IPS-20b (cell line): ENCODE measurements at regions not wholly inside any gene's neighbourhood (a gene's known extent, or its start where the extent isn't known, plus 50 kb on each side); places are given as distances from the start of the nearest gene placed in this dataset.
"Not testable (repeated sequence)": the region's sequence is repeated elsewhere in the genome, so short reads cannot be mapped to it uniquely, and the experiment has no call there.

Experiments
- H3K27ac ChIP-seq: one replicate; pipeline ENCODE4 v1.5.1; 2013; ENCODE audit warnings: low read length
- H3K27me3 ChIP-seq: 2 replicates; pipeline ENCODE4 v1.6.1; 2013; ENCODE audit warnings: mild to moderate bottlenecking, low read length, inconsistent platforms; ENCODE audit not compliant: insufficient read depth
- H3K36me3 ChIP-seq: 2 replicates; pipeline ENCODE4 v1.6.1; 2013; ENCODE audit warnings: low read depth, mild to moderate bottlenecking, inconsistent platforms, low read length, moderate library complexity; ENCODE audit not compliant: insufficient read depth
- H3K4me1 ChIP-seq: 2 replicates; pipeline ENCODE4 v1.6.1; 2013; ENCODE audit warnings: mild to moderate bottlenecking, control low read depth, inconsistent platforms, low read length, moderate library complexity; ENCODE audit not compliant: insufficient read depth
- H3K4me3 ChIP-seq: 2 replicates; pipeline ENCODE4 v1.5.1; 2013; ENCODE audit warnings: mild to moderate bottlenecking, low read length, inconsistent platforms
- H3K9ac ChIP-seq: 2 replicates; pipeline ENCODE4 v1.6.1; 2013; ENCODE audit warnings: low read depth, mild to moderate bottlenecking, inconsistent platforms, low read length, moderate library complexity
- H3K9me3 ChIP-seq: 2 replicates; pipeline ENCODE4 v1.6.1; 2013; ENCODE audit warnings: mild to moderate bottlenecking, low read depth, low read length, inconsistent platforms; ENCODE audit not compliant: insufficient read depth

- Histone ChIP-seq H3K4me3 (no peak overlapping the region), H3K9me3 (no peaks in the 10 kb centered on the region), H3K36me3 (no peaks in the 10 kb centered on the region)
Measured at GRCh38 chr12:87599459-87599858, 429.7 kb downstream of the C12orf50 start.

DNA sequence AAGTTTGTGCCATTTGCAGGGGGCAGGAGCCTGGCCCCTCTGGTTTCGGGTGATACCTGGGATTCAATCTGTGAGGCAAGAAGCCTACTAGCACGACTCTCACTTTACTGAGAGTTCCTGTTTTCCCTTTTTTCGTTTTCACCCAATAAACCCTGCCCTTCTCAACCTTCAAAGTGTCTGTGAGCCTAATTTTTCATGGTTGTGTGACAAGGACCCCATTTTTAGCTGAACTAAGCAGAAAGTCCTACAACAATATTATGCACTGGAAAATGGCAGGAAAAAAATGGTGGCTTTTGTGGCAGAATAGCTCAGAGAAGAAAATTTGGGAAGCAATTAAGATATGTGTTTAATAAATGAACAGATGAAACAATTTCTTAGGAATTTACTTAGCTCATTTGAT, 432.1 kb downstream of the C12orf50 start:
- Histone ChIP-seq H3K9ac (no peak overlapping the region), H3K4me3 (no peak overlapping the region), H3K36me3 (no peaks in the 10 kb centered on the region)

More at GRCh38 chr12:87599459-87599858, 429.7 kb downstream of the C12orf50 start:
- Histone ChIP-seq H3K4me1 (no peaks in the 10 kb centered on the region), H3K27ac (no peak overlapping the region), H3K27me3 (no peaks in the 10 kb centered on the region), H3K9ac (no peak overlapping the region)

GRCh38 chr12:87596636-87597035, 432.6 kb downstream of the C12orf50 start:
- H3K9ac ChIP-seq = no peak overlapping the region
- H3K27ac ChIP-seq = no peak overlapping the region
- no peaks in the 10 kb centered on the region for H3K27me3 ChIP-seq
- no peaks in the 10 kb centered on the region for H3K9me3 ChIP-seq
- no peaks in the 10 kb centered on the region for H3K4me1 ChIP-seq
- no peaks in the 10 kb centered on the region for H3K36me3 ChIP-seq
- no peak overlapping the region for H3K4me3 ChIP-seq

More for the DNA sequence above, 432.1 kb downstream of the C12orf50 start:
- Histone ChIP-seq H3K27me3 (no peaks in the 10 kb centered on the region), H3K9me3 (no peaks in the 10 kb centered on the region), H3K4me1 (no peaks in the 10 kb centered on the region), H3K27ac (no peak overlapping the region)

- no peaks in the 10 kb centered on the region for H3K9me3 ChIP-seq
- H3K9ac ChIP-seq = no peak overlapping the region
- H3K27me3 ChIP-seq = no peaks in the 10 kb centered on the region
- H3K4me3 ChIP-seq = no peak overlapping the region
- no peaks in the 10 kb centered on the region for H3K36me3 ChIP-seq
- H3K4me1 ChIP-seq = no peaks in the 10 kb centered on the region
- H3K27ac ChIP-seq = no peak overlapping the region
Measured at GRCh38 chr12:87596134-87596533, 433.1 kb downstream of the C12orf50 start.

GRCh38 chr12:87585882-87586557, 443.2 kb downstream of the C12orf50 start:
- Histone ChIP-seq H3K4me3 (no peak overlapping the region), H3K27me3 (no peaks in the 10 kb centered on the region), H3K9me3 (no peaks in the 10 kb centered on the region), H3K4me1 (no peaks in the 10 kb centered on the region), H3K9ac (no peak overlapping the region), H3K27ac (no peak overlapping the region), H3K36me3 (no peaks in the 10 kb centered on the region)

GRCh38 chr12:87579091-87579490, 450.1 kb downstream of the C12orf50 start:
- not testable (repeated sequence) for H3K9ac ChIP-seq, H3K36me3 ChIP-seq

DNA sequence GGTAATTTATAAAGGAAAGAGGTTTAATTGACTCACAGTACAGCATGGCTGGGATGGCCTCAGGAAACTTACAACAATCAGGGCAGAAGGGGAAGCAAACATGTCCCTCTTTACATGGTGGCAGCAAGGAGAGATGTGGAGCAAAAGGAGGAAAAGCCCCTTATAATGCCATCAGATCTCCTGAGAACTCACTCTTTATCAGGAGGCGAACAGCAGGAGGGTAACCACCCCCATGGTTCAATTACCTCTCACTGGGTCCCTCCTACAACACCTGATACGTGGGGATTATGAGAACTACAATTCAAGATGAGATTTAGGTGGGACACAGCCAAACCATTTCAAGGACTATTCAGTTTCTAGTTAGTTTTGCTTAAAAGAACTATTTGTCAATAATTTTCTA, 453.3 kb downstream of the C12orf50 start:
- Histone ChIP-seq H3K9me3 (no peaks in the 10 kb centered on the region), H3K27ac (no peak overlapping the region), H3K9ac (no peak overlapping the region), H3K4me1 (no peaks in the 10 kb centered on the region), H3K4me3 (no peak overlapping the region), H3K27me3 (no peaks in the 10 kb centered on the region), H3K36me3 (no peaks in the 10 kb centered on the region)

More at GRCh38 chr12:87579091-87579490, 450.1 kb downstream of the C12orf50 start:
- H3K4me1 ChIP-seq, H3K4me3 ChIP-seq, H3K27me3 ChIP-seq, H3K9me3 ChIP-seq, H3K27ac ChIP-seq: not testable (repeated sequence)

DNA sequence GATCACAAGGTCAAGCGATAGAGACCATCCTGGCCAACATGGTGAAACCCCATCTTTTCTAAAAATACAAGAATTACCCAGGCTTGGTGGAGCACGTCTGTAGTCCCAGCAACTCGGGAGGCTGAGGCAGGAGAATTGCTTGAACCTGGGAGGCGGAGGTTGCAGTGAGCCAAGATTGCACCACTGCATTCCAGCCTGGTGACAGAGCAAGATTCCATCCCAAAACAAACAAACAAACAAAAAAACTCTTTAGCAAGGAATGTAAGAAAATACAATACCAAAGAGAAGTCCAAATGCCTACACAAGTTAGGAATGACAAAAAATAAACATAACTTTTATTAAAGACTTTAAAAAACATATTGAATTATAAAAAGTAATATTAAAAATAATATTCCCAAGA, 462.3 kb downstream of the C12orf50 start:
- not testable (repeated sequence) for H3K27ac ChIP-seq, H3K4me3 ChIP-seq, H3K4me1 ChIP-seq, H3K9me3 ChIP-seq, H3K36me3 ChIP-seq, H3K9ac ChIP-seq, H3K27me3 ChIP-seq

- no peaks in the 10 kb centered on the region for H3K9me3 ChIP-seq
- H3K27me3 ChIP-seq = no peaks in the 10 kb centered on the region
- no peak overlapping the region for H3K4me3 ChIP-seq
- H3K9ac ChIP-seq = no peak overlapping the region
- H3K27ac ChIP-seq = no peak overlapping the region
- no peaks in the 10 kb centered on the region for H3K36me3 ChIP-seq
- H3K4me1 ChIP-seq = no peaks in the 10 kb centered on the region
Measured at GRCh38 chr12:87556985-87557384, 472.2 kb downstream of the C12orf50 start.

GRCh38 chr12:87531213-87531612, 498.0 kb downstream of the C12orf50 start:
- H3K9ac ChIP-seq, H3K36me3 ChIP-seq, H3K9me3 ChIP-seq, H3K4me1 ChIP-seq, H3K27me3 ChIP-seq, H3K27ac ChIP-seq, H3K4me3 ChIP-seq: not testable (repeated sequence)

- Histone ChIP-seq H3K27me3 (no peaks in the 10 kb centered on the region), H3K4me1 (no peaks in the 10 kb centered on the region), H3K4me3 (no peak overlapping the region), H3K27ac (no peak overlapping the region), H3K36me3 (no peaks in the 10 kb centered on the region), H3K9ac (no peak overlapping the region), H3K9me3 (no peaks in the 10 kb centered on the region)
Measured at GRCh38 chr12:87529413-87529812, 499.8 kb downstream of the C12orf50 start.

DNA sequence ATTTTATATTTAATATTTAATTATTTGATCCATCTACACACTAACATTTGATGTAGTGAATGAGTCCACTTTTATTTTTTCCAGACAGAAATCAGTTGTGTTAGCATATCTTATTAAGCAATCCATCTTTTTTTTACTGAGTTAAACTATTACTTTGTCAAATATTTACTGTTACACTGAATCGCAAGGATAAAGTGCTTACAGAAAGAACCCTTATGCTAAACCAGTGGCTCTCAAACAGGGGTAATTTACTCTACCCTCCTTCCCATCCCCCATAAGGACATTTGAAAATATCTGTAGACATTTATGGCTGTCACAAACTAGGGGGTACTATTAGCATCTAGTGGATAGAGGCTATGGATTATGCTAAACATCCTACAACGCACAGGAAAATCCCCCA, 508.2 kb downstream of the C12orf50 start:
- no peak overlapping the region for H3K4me3 ChIP-seq
- H3K36me3 ChIP-seq = no peaks in the 10 kb centered on the region
- H3K9me3 ChIP-seq = no peaks in the 10 kb centered on the region
- no peak overlapping the region for H3K9ac ChIP-seq
- H3K27me3 ChIP-seq = no peaks in the 10 kb centered on the region
- H3K27ac ChIP-seq = no peak overlapping the region
- no peaks in the 10 kb centered on the region for H3K4me1 ChIP-seq
